HL-60 (cell line): ENCODE measurements at regions not wholly inside any gene's neighbourhood (a gene's known extent, or its start where the extent isn't known, plus 50 kb on each side); places are given as distances from the start of the nearest gene placed in this dataset.
A peak's percentile ranks its signal among the peaks of the same experiment; 100 is the strongest.

Experiments used
- DNase-seq, 2 experiments: peaks; one replicate each; pipeline ENCODE4 v3.0.0-alpha.2; 2010 to 2020; ENCODE audit warnings: low read depth in 1 of 2, low spot score in 1 of 2
- H3K27ac ChIP-seq: fragments of 250-450 bp; sonication (Bioruptor Pico); replicated peaks from 2 replicates; pipeline ENCODE4 v1.5.1; 2020; ENCODE audit warnings: mild to moderate bottlenecking, moderate library complexity
- H3K27me3 ChIP-seq: fragments of 250-450 bp; sonication (Bioruptor Pico); 2 replicates; pipeline ENCODE4 v1.5.1; 2021; ENCODE audit warnings: mild to moderate bottlenecking, moderate library complexity; ENCODE audit not compliant: insufficient read depth, poor library complexity, severe bottlenecking
- H3K4me3 ChIP-seq: replicated peaks from 2 replicates; pipeline ENCODE4 v1.5.1; 2011; ENCODE audit warnings: mild to moderate bottlenecking, control low read depth, low read length; ENCODE audit not compliant: insufficient read depth
- CTCF ChIP-seq: IDR thresholded peaks from one replicate; pipeline ENCODE4 v1.5.1; 2011; ENCODE audit warnings: low read length, control low read depth, inconsistent platforms; ENCODE audit not compliant: insufficient read depth
- GABPA ChIP-seq: IDR thresholded peaks from 2 replicates; pipeline ENCODE4 v1.6.1; 2012; ENCODE audit warnings: low read depth
- POLR2AphosphoS5 ChIP-seq: IDR thresholded peaks from 2 replicates; pipeline ENCODE4 v1.6.1; 2012; ENCODE audit warnings: low read depth
- SPI1 ChIP-seq: IDR thresholded peaks from 2 replicates; pipeline ENCODE4 v1.6.1; 2012; ENCODE audit warnings: low read depth, mild to moderate bottlenecking, borderline replicate concordance
- TF ChIP-seq, protein P1 (sequence below): IDR thresholded peaks from 2 replicates; pipeline ENCODE4 v1.6.1; 2012; ENCODE audit warnings: low read depth; ENCODE audit not compliant: insufficient replicate concordance

GRCh38 chrX:2627272-2627867 is 63.7 kb upstream of the CD99 start:
- Histone ChIP-seq H3K27me3 (no peaks in the 10 kb centered on the region), H3K4me3 (no peak overlapping the region), H3K27ac (no peak overlapping the region)
- no peak for TF ChIP-seq CTCF
- no peak for TF ChIP-seq SPI1
- TF ChIP-seq, protein P1, sequence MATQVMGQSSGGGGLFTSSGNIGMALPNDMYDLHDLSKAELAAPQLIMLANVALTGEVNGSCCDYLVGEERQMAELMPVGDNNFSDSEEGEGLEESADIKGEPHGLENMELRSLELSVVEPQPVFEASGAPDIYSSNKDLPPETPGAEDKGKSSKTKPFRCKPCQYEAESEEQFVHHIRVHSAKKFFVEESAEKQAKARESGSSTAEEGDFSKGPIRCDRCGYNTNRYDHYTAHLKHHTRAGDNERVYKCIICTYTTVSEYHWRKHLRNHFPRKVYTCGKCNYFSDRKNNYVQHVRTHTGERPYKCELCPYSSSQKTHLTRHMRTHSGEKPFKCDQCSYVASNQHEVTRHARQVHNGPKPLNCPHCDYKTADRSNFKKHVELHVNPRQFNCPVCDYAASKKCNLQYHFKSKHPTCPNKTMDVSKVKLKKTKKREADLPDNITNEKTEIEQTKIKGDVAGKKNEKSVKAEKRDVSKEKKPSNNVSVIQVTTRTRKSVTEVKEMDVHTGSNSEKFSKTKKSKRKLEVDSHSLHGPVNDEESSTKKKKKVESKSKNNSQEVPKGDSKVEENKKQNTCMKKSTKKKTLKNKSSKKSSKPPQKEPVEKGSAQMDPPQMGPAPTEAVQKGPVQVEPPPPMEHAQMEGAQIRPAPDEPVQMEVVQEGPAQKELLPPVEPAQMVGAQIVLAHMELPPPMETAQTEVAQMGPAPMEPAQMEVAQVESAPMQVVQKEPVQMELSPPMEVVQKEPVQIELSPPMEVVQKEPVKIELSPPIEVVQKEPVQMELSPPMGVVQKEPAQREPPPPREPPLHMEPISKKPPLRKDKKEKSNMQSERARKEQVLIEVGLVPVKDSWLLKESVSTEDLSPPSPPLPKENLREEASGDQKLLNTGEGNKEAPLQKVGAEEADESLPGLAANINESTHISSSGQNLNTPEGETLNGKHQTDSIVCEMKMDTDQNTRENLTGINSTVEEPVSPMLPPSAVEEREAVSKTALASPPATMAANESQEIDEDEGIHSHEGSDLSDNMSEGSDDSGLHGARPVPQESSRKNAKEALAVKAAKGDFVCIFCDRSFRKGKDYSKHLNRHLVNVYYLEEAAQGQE, result no peak
- TF ChIP-seq GABPA, result no peak
- no peak for TF ChIP-seq POLR2AphosphoS5
- DNase-seq, result peak in 1 of 2 experiments; percentile 44

DNA sequence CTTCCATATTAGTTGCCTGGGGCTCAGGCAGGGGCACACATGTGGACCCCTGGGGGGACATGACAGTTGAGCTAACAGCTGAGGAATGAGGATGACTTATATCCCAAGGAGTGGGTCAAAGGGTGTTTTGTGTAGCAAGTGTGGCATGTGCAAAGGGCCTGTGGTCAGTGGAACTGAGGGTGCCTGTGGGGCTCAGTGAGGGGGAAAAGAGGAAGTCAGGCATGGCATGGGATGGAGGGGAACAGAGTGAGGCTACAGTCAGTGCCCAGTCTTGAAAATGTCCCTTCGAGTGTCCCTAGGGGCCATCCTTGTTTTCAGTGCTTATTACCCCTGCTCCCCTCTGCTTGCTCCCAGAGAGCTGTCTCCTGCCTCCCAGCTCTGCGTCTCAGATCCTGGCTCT is 64.3 kb upstream of the CD99 start:
- DNase-seq, result no peak
- H3K27ac ChIP-seq, result no peak overlapping the region
- TF ChIP-seq, protein P1, result no peak
- no peak for TF ChIP-seq POLR2AphosphoS5
- TF ChIP-seq GABPA, result no peak
- no peak for TF ChIP-seq SPI1
- no peak for TF ChIP-seq CTCF
- H3K4me3 ChIP-seq, result no peak overlapping the region
- no peaks in the 10 kb centered on the region for H3K27me3 ChIP-seq

- no peaks in the 10 kb centered on the region for H3K27me3 ChIP-seq
- no peak overlapping the region for H3K27ac ChIP-seq
- DNase-seq, result no peak
- no peak for TF ChIP-seq POLR2AphosphoS5
- no peak for TF ChIP-seq GABPA
- TF ChIP-seq CTCF, result no peak
- TF ChIP-seq, protein P1, result no peak
- TF ChIP-seq SPI1, result no peak
- no peak overlapping the region for H3K4me3 ChIP-seq
Observed at GRCh38 chrX:2620576-2620975, 70.5 kb upstream of the CD99 start.
